ENCODE measurements at regions not wholly inside any gene's neighbourhood (a gene's known extent, or its start where the extent isn't known, plus 50 kb on each side); places are given as distances from the start of the nearest gene placed in this dataset.
"Not testable (repeated sequence)": the region's sequence is repeated elsewhere in the genome, so short reads cannot be mapped to it uniquely, and the experiment has no call there.

GRCh38 chr20:22967706-22968105, 67.4 kb upstream of the SSTR4 start:
- DNase-seq, result not testable (repeated sequence)

- DNase-seq, result not testable (repeated sequence)
Measured at GRCh38 chr20:22969031-22969430, 66.1 kb upstream of the SSTR4 start.

GRCh38 chr20:22971077-22971476, 64.0 kb upstream of the SSTR4 start:
- not testable (repeated sequence) for DNase-seq

- peak; percentile 33 for DNase-seq
Measured at GRCh38 chr20:22974354-22974753, 60.8 kb upstream of the SSTR4 start.

GRCh38 chr20:22977047-22977785, 57.9 kb upstream of the SSTR4 start:
- DNase-seq, result no peak

GRCh38 chr20:22984008-22984407, 51.1 kb upstream of the SSTR4 start:
- no peak for DNase-seq

- DNase-seq, result peak; percentile 55
Measured at GRCh38 chr20:22984606-22985005, 50.5 kb upstream of the SSTR4 start.

GRCh38 chr20:22985239-22985778, 49.8 kb upstream of the SSTR4 start:
- DNase-seq, result no peak
